Fibroblast of pulmonary artery (primary cell): ENCODE measurements at regions not wholly inside any gene's neighbourhood (a gene's known extent, or its start where the extent isn't known, plus 50 kb on each side); places are given as distances from the start of the nearest gene placed in this dataset.
A peak's percentile ranks its signal among the peaks of the same experiment; 100 is the strongest.
"Not testable (repeated sequence)": the region's sequence is repeated elsewhere in the genome, so short reads cannot be mapped to it uniquely, and the experiment has no call there.

ENCODE experiments used
- DNase-seq: peaks from one replicate; pipeline ENCODE4 v3.0.0-alpha.2; 2010; ENCODE audit warnings: low read depth
- H3K4me3 ChIP-seq: replicated peaks from 2 replicates; pipeline ENCODE4 v1.5.1; 2011; ENCODE audit warnings: low read depth, mild to moderate bottlenecking, control low read depth, low read length, moderate library complexity
- CTCF ChIP-seq: IDR thresholded peaks from 2 replicates; pipeline ENCODE4 v1.5.1; 2011; ENCODE audit warnings: mild to moderate bottlenecking, control low read depth, low read length, inconsistent platforms; ENCODE audit errors: missing control alignments

GRCh38 chr1:232143315-232143886, 486.5 kb downstream of the SIPA1L2 start:
- TF ChIP-seq CTCF: no peak
- no peak overlapping the region for H3K4me3 ChIP-seq
- no peak for DNase-seq

- TF ChIP-seq CTCF: no peak
- H3K4me3 ChIP-seq: no peak overlapping the region
- DNase-seq: peak; percentile 79
These were observed 487.3 kb downstream of the SIPA1L2 start for GRCh38 chr1:232142403-232143314.

- H3K4me3 ChIP-seq, DNase-seq: not testable (repeated sequence)
These were observed 488.8 kb downstream of the SIPA1L2 start for GRCh38 chr1:232141167-232141448.

GRCh38 chr1:232140419-232141166, 489.3 kb downstream of the SIPA1L2 start:
- DNase-seq: no peak
- TF ChIP-seq CTCF: no peak
- no peak overlapping the region for H3K4me3 ChIP-seq

- no peak for DNase-seq
- H3K4me3 ChIP-seq: no peak overlapping the region
- no peak for TF ChIP-seq CTCF
These were observed 490.5 kb downstream of the SIPA1L2 start for GRCh38 chr1:232139444-232139843.

GRCh38 chr1:232138044-232138443, 491.9 kb downstream of the SIPA1L2 start:
- no peak overlapping the region for H3K4me3 ChIP-seq
- no peak for DNase-seq
- TF ChIP-seq CTCF: no peak

- no peak for DNase-seq
- H3K4me3 ChIP-seq: no peak overlapping the region
- no peak for TF ChIP-seq CTCF
These were observed 492.9 kb downstream of the SIPA1L2 start for GRCh38 chr1:232137066-232137465.
